Esophagus muscularis mucosa (tissue), 4 donors: ENCODE measurements at regions not wholly inside any gene's neighbourhood (a gene's known extent, or its start where the extent isn't known, plus 50 kb on each side); places are given as distances from the start of the nearest gene placed in this dataset.

Experiments
- EP300 ChIP-seq: sonication (generic); formaldehyde crosslinking; IDR thresholded peaks from one replicate; pipeline ENCODE4 v1.6.1; 2017; ENCODE audit warnings: antibody characterized with exemption
- POLR2A ChIP-seq: fragments of 450-650 bp; IDR thresholded peaks from one replicate; pipeline ENCODE4 v1.6.1; 2017; ENCODE audit warnings: antibody characterized with exemption, moderate library complexity, mild to moderate bottlenecking, low read depth
- POLR2AphosphoS5 ChIP-seq, 2 donors: sonication (generic); formaldehyde crosslinking; IDR thresholded peaks; one replicate each; pipeline ENCODE4 v1.6.1; 2017; ENCODE audit warnings: antibody characterized with exemption in 2 of 2
- TF ChIP-seq, protein P1 (sequence below), 3 experiments: fragments of 200-600 bp in 2 of 3; fragments of 450-650 bp in 1 of 3; sonication (generic) in 2 of 3; IDR thresholded peaks; one replicate each; pipeline ENCODE4 v1.5.1; 2017 to 2019; ENCODE audit warnings: antibody characterized with exemption in 3 of 3, mild to moderate bottlenecking in 2 of 3, moderate library complexity in 1 of 3

DNA sequence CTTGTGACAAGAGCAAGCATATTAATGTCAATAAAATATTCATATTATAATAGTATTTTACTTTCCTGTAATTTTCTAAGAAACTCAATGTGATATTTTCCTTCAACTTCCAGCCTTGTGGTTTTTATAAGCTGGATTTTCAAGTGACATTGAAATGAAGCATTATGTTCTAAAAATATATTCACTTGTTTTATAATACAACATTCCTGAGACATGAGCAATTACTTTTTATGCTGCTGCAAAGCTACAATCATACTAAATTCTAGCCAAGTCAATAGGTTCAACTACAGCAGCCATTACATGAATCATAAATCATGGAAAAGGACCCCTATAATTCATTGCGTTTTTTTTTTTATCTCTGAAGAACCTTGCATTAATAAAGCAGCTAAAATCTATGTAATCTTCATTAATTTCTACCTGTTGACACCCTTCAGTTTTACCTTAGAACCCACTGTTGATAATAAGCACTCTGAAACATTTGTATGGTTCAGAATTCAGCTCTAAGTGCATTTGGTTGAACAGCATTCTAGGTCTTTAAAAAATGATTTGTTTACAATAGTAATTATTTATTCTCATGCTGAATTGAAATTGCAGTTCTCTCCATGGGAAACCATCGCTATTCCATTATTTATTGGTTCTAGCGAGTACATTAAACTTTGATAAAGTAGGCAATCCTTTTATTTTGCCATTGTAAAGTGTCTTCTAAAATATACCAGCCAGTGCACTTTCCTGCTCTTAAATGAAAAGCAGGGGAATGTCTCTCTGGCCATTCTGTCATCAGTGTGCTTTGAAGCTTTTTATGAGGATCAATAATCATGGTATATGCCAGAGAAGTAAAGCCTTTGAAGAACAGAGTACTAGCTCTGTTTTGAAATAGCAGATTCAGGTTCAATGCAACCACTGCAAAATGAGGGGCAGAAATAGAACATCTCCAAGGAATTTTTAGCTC, 132.6 kb downstream of the GNAT3 start:
- TF ChIP-seq, protein P1, sequence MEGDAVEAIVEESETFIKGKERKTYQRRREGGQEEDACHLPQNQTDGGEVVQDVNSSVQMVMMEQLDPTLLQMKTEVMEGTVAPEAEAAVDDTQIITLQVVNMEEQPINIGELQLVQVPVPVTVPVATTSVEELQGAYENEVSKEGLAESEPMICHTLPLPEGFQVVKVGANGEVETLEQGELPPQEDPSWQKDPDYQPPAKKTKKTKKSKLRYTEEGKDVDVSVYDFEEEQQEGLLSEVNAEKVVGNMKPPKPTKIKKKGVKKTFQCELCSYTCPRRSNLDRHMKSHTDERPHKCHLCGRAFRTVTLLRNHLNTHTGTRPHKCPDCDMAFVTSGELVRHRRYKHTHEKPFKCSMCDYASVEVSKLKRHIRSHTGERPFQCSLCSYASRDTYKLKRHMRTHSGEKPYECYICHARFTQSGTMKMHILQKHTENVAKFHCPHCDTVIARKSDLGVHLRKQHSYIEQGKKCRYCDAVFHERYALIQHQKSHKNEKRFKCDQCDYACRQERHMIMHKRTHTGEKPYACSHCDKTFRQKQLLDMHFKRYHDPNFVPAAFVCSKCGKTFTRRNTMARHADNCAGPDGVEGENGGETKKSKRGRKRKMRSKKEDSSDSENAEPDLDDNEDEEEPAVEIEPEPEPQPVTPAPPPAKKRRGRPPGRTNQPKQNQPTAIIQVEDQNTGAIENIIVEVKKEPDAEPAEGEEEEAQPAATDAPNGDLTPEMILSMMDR (IDR thresholded peaks at IDR 0.05): no peak
- TF ChIP-seq EP300 (no peak), POLR2A (no peak), POLR2AphosphoS5 (IDR thresholded peaks at IDR 0.05) (no peak)
